ENCODE measurements at regions not wholly inside any gene's neighbourhood (a gene's known extent, or its start where the extent isn't known, plus 50 kb on each side); places are given as distances from the start of the nearest gene placed in this dataset.

DNA sequence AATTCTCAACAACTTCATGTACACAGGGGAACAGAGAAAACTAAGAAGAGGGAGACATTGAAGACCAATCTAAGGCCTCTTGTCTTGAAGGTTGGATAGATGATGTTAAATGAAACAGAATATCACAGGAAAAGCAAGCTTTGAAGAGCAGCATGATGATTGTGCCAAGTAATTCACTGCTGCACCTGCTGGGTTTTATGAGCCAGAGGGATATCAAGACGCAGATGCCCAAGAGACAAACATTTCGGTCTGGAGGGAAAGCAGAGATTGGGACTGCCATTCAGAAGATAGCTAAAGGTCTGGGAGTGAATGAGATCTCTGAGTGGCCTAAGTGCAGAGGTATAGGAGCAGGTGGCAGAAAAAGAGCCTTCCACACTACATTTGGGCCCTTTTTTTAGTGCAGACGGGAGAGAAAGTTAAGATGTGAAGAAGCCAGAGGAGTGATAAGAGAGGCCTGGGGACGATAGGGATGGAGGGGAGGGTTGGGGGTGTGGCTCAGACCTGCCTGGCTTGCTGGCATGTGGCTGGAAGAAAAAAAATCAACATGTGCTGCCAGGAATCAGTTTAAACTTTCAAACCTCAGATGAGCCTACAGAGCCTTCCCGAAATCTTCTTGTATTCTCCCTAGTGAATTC, 200.6 kb downstream of the AEBP2 start:
- H4K20me1 ChIP-seq (ENCODE audit: insufficient read depth, low read length) = no peaks in the 10 kb centered on the region
- ChIA-PET CTCF (ENCODE audit: unreplicated experiment) (no interaction called here), POLR2A (interaction anchor here (0.9 kb wide), 1 partner anchor 306 kb away, joined by 3 read pairs; no protein-coding TSS in a partner anchor)
- no TSS peak for BruUV-seq (replicated peaks)
- H3K4me2 ChIP-seq (ENCODE audit: low read length) = no peak overlapping the region
- no peak overlapping the region for H2AFZ ChIP-seq (ENCODE audit: low read length)
- H3K9me2 ChIP-seq (ENCODE audit: insufficient read depth, low read length) = no peaks in the 10 kb centered on the region
- no peak overlapping the region for H3K4me3 ChIP-seq (ENCODE audit: low read depth, low read length, poor library complexity, severe bottlenecking)
- intact Hi-C loops (cut with micrococcal nuclease; ENCODE audit: unreplicated experiment) = no loop called here
- no peaks in the 10 kb centered on the region for H3K4me1 ChIP-seq (ENCODE audit: insufficient read depth, low read length, poor library complexity, severe bottlenecking)
- H3K9me3 ChIP-seq (ENCODE audit: low read length) = no peaks in the 10 kb centered on the region
- TF ChIP-seq, protein P1, sequence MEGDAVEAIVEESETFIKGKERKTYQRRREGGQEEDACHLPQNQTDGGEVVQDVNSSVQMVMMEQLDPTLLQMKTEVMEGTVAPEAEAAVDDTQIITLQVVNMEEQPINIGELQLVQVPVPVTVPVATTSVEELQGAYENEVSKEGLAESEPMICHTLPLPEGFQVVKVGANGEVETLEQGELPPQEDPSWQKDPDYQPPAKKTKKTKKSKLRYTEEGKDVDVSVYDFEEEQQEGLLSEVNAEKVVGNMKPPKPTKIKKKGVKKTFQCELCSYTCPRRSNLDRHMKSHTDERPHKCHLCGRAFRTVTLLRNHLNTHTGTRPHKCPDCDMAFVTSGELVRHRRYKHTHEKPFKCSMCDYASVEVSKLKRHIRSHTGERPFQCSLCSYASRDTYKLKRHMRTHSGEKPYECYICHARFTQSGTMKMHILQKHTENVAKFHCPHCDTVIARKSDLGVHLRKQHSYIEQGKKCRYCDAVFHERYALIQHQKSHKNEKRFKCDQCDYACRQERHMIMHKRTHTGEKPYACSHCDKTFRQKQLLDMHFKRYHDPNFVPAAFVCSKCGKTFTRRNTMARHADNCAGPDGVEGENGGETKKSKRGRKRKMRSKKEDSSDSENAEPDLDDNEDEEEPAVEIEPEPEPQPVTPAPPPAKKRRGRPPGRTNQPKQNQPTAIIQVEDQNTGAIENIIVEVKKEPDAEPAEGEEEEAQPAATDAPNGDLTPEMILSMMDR (conservative IDR thresholded peaks at IDR 0.05; ENCODE audit: low read length) = no peak
- no peak for TF ChIP-seq EZH2phosphoT487 (IDR thresholded peaks at IDR 0.05; ENCODE audit: borderline replicate concordance, low read depth, low read length)
- H3K79me2 ChIP-seq (ENCODE audit: insufficient read depth, low read depth, low read length) = no peaks in the 10 kb centered on the region
- DNase-seq (ENCODE audit: low spot score) = no peak
- no peak overlapping the region for H3K27ac ChIP-seq (ENCODE audit: low read depth, low read length, poor library complexity, severe bottlenecking)
- no peaks in the 10 kb centered on the region for H3K36me3 ChIP-seq (ENCODE audit: insufficient read depth, low read length)

DNA sequence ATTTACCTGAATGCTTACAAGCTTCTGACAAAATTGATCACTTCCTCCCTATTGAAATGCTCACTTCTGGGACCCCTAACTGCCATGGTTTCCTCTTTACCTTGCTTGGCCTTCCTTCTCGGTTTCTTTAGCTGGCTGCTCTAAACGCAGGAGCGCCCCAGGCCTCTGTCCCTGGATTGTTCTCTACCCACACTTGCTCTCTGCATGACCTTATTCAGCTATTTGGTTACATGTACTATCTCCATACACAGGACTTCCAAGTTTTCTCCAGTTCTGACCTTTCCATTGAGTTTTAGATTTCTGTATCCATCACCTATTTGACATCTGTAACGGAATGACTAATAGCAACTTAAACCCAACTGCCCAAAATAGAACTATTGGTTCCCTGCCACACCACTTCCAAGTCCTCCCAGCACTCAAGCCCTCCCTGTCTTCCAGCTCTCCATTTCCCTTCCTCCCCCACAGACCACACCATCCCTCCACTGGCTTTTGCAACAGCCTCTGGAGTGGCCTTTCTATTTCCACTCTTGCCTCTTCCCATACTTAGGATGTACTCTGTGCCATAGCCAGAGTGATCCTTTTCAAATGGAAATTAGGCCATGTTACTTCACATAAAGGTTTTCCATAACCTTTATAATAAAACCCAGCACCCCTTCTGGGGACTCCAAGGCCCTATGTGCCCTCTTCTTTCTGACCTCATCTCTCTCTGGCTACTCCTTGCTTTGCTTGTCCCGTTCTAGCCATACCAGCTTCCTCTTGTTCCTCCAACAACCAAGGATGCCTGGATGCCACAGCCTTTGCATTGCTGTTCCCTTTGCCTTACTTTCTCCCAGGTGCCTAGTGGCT, 202.2 kb downstream of the AEBP2 start:
- Histone ChIP-seq H4K20me1 (ENCODE audit: insufficient read depth, low read length) (no peaks in the 10 kb centered on the region), H3K36me3 (ENCODE audit: insufficient read depth, low read length) (no peaks in the 10 kb centered on the region), H3K9me3 (ENCODE audit: low read length) (no peaks in the 10 kb centered on the region), H3K4me2 (ENCODE audit: low read length) (no peak overlapping the region), H3K27ac (ENCODE audit: low read depth, low read length, poor library complexity, severe bottlenecking) (no peak overlapping the region), H3K4me3 (ENCODE audit: low read depth, low read length, poor library complexity, severe bottlenecking) (no peak overlapping the region), H3K4me1 (ENCODE audit: insufficient read depth, low read length, poor library complexity, severe bottlenecking) (no peaks in the 10 kb centered on the region), H3K9me2 (ENCODE audit: insufficient read depth, low read length) (no peaks in the 10 kb centered on the region), H2AFZ (ENCODE audit: low read length) (no peak overlapping the region), H3K79me2 (ENCODE audit: insufficient read depth, low read depth, low read length) (no peaks in the 10 kb centered on the region)
- no peak for DNase-seq (ENCODE audit: low spot score)
- POLR2A ChIA-PET = interaction anchor here (0.8 kb wide), 1 partner anchor 29 kb away, joined by 4 read pairs; no protein-coding TSS in a partner anchor
- TF ChIP-seq, protein P1 (conservative IDR thresholded peaks at IDR 0.05; ENCODE audit: low read length) = no peak
- no peak for TF ChIP-seq EZH2phosphoT487 (IDR thresholded peaks at IDR 0.05; ENCODE audit: borderline replicate concordance, low read depth, low read length)
- CTCF ChIA-PET (ENCODE audit: unreplicated experiment) = no interaction called here
- intact Hi-C loops (cut with micrococcal nuclease; ENCODE audit: unreplicated experiment) = no loop called here
- BruUV-seq (replicated peaks) = no TSS peak

DNA sequence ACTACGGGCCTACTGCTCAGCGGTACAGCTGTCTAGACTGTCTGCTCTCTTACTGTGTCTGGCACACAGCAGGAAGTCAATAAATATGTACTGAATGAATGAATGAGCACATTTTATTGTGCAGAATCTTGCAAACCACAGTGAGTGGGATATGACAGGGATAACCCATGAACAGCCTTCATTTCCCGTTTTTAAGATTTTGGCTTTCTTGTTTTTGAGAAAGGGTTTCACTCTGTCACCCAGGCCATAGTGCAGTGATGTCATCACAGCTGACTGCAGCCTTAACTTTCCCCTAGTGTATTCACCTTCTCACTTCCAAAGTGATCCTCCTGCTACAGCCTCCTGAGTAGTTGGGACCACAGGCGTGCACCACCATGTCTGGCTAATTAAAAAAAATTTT, 203.1 kb downstream of the AEBP2 start:
- ChIA-PET CTCF (ENCODE audit: unreplicated experiment) (no interaction called here), POLR2A (no interaction called here)
- Histone ChIP-seq H4K20me1 (ENCODE audit: insufficient read depth, low read length) (no peaks in the 10 kb centered on the region), H3K4me1 (ENCODE audit: insufficient read depth, low read length, poor library complexity, severe bottlenecking) (no peaks in the 10 kb centered on the region), H3K4me2 (ENCODE audit: low read length) (no peak overlapping the region), H3K36me3 (ENCODE audit: insufficient read depth, low read length) (no peaks in the 10 kb centered on the region), H3K9me2 (ENCODE audit: insufficient read depth, low read length) (no peaks in the 10 kb centered on the region), H2AFZ (ENCODE audit: low read length) (no peak overlapping the region), H3K79me2 (ENCODE audit: insufficient read depth, low read depth, low read length) (no peaks in the 10 kb centered on the region), H3K27ac (ENCODE audit: low read depth, low read length, poor library complexity, severe bottlenecking) (no peak overlapping the region), H3K9me3 (ENCODE audit: low read length) (no peaks in the 10 kb centered on the region), H3K4me3 (ENCODE audit: low read depth, low read length, poor library complexity, severe bottlenecking) (no peak overlapping the region)
- TF ChIP-seq EZH2phosphoT487 (IDR thresholded peaks at IDR 0.05; ENCODE audit: borderline replicate concordance, low read depth, low read length) = no peak
- TF ChIP-seq, protein P1 (conservative IDR thresholded peaks at IDR 0.05; ENCODE audit: low read length) = no peak
- DNase-seq (ENCODE audit: low spot score) = no peak
- intact Hi-C loops (cut with micrococcal nuclease; ENCODE audit: unreplicated experiment) = no loop called here
- BruUV-seq (replicated peaks) = no TSS peak
